RWPE1 (cell line): ENCODE measurements at regions not wholly inside any gene's neighbourhood (a gene's known extent, or its start where the extent isn't known, plus 50 kb on each side); places are given as distances from the start of the nearest gene placed in this dataset.

Source experiments
- CTCF ChIA-PET: fragments of 350-600 bp; sonication (Branson Sonifier 250); formaldehyde crosslinking; extraction: SDS; loops from one replicate; lab custom pipeline; 2021; lab: Yijun Ruan, JAX
- POLR2A ChIA-PET: fragments of 400-600 bp; formaldehyde crosslinking; extraction: SDS; loops from one replicate; lab custom pipeline; 2020; ENCODE audit warnings: antibody characterized with exemption; ENCODE audit not compliant: low non-redundant PET; lab: Yijun Ruan, JAX
- DNase-seq: peaks from one replicate; pipeline ENCODE4 v3.0.0; 2012; ENCODE audit warnings: low spot score
- H3K27ac ChIP-seq: fragments of 450-650 bp; 2 replicates; pipeline ENCODE4 v1.5.1; 2017
- TF ChIP-seq, protein P1 (sequence below): fragments of 450-650 bp; conservative IDR thresholded peaks from 2 replicates; pipeline ENCODE4 v1.5.1; 2017; ENCODE audit warnings: low read depth, mild to moderate bottlenecking

GRCh38 chr6:26172608-26172968 is 85.4 kb downstream of the HFE start:
- no peak for DNase-seq
- CTCF ChIA-PET, result interaction anchor here (0.6 kb wide), 1 partner anchor 48 kb away, joined by 3 read pairs; no protein-coding TSS in a partner anchor

DNA sequence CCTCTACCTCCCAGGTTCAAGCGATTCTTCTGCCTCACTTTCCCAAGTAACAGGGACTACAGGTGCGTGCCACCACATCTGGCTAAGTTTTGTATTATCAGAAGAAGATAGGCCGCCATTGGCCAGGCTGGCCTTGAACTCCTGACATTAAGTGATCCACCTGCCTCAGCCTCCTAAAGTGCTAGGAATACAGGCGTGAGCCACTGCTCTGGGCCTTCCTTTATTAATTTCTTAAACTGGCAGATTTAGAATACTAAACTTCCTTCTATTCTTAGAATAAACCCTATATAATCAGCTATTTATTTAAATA is 86.6 kb downstream of the HFE start:
- DNase-seq, result no peak
- POLR2A ChIA-PET, result no interaction called here
- TF ChIP-seq, protein P1, sequence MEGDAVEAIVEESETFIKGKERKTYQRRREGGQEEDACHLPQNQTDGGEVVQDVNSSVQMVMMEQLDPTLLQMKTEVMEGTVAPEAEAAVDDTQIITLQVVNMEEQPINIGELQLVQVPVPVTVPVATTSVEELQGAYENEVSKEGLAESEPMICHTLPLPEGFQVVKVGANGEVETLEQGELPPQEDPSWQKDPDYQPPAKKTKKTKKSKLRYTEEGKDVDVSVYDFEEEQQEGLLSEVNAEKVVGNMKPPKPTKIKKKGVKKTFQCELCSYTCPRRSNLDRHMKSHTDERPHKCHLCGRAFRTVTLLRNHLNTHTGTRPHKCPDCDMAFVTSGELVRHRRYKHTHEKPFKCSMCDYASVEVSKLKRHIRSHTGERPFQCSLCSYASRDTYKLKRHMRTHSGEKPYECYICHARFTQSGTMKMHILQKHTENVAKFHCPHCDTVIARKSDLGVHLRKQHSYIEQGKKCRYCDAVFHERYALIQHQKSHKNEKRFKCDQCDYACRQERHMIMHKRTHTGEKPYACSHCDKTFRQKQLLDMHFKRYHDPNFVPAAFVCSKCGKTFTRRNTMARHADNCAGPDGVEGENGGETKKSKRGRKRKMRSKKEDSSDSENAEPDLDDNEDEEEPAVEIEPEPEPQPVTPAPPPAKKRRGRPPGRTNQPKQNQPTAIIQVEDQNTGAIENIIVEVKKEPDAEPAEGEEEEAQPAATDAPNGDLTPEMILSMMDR, result no peak
- CTCF ChIA-PET, result interaction anchor here (0.7 kb wide), 2 partner anchors 954 to 1619 kb away, joined by 3 to 4 read pairs; no protein-coding TSS in a partner anchor
- 0 out of 2 replicates have a peak overlapping the region, but pooled peaks have one; percentile 49 for H3K27ac ChIP-seq

More at GRCh38 chr6:26172608-26172968, 85.4 kb downstream of the HFE start:
- H3K27ac ChIP-seq, result peak overlapping the region; percentile 94
- TF ChIP-seq, protein P1, result no peak
- POLR2A ChIA-PET, result interaction anchor here (0.5 to 1.3 kb wide), 2 partner anchors 46 to 48 kb away, joined by 3 to 4 read pairs; no protein-coding TSS in a partner anchor

DNA sequence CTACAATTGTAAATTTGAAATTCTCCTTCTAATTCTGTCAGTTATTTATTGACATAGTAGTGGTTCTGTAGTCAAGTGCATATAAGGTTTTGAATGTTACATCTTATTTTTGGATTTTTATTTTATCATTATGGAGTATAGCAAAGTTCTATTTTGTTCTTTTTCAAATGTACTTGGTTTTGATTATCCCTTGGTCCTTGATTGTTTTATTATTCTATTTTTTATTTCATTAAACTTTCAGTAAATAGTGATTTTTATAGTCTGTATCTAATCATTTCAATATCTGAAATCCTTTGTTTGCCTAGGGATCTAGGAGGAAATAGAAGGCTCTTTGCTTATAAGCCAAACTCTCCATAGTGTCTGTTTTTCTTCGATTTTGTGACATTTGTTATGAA is 87.8 kb downstream of the HFE start:
- TF ChIP-seq, protein P1, result no peak
- H3K27ac ChIP-seq, result no peak overlapping the region
- DNase-seq, result no peak
- CTCF ChIA-PET, result no interaction called here
- POLR2A ChIA-PET, result no interaction called here

DNA sequence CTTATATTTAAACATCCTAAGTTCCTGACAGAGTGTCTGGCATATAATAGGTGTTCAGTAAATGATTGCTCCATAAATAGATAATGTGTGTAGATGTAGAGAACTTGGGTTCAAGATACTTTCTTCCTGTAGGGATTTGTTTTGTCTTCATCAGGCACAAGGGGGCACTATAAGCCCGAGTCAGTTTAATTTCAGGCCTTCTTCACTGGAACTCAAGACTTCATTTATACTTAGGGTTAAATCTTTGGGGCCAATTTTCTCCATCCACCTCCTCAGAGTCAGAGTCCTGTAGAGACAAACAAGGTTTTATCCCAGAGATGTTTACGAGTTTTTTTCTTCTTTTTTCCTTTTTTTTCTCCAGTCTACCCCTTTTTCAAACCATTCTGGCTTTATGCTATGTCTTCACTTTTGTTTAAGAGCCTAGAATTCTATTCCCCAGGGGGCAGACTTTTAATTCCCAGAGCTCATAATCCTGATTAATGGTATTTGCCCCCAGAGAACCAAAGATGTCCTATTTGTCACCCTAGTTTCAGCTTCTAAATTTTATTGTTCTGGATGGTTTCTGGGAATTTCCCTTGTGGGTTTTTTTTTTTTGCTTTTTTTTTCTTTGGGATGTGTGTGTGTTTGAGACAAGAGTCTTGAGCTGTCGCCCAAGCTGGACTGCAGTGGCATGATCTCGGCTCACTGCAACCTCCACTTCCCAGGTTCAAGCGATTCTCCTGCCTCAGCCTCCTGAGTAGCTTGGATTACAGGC is 88.4 kb downstream of the HFE start:
- POLR2A ChIA-PET, result no interaction called here

GRCh38 chr6:26179675-26180074 is 92.4 kb downstream of the HFE start:
- POLR2A ChIA-PET, result no interaction called here
- DNase-seq, result no peak
- CTCF ChIA-PET, result no interaction called here
- no peak overlapping the region for H3K27ac ChIP-seq
- TF ChIP-seq, protein P1, result no peak

More for the DNA sequence above, 88.4 kb downstream of the HFE start:
- H3K27ac ChIP-seq, result 0 out of 2 replicates have a peak overlapping the region, but pooled peaks have one; percentile 14
- no peak for DNase-seq
- TF ChIP-seq, protein P1, result peak; percentile 69
- CTCF ChIA-PET, result interaction anchor here (0.7 to 1.1 kb wide), 5 partner anchors 16 to 420 kb away, joined by 3 to 7 read pairs (median 4); no protein-coding TSS in a partner anchor

DNA sequence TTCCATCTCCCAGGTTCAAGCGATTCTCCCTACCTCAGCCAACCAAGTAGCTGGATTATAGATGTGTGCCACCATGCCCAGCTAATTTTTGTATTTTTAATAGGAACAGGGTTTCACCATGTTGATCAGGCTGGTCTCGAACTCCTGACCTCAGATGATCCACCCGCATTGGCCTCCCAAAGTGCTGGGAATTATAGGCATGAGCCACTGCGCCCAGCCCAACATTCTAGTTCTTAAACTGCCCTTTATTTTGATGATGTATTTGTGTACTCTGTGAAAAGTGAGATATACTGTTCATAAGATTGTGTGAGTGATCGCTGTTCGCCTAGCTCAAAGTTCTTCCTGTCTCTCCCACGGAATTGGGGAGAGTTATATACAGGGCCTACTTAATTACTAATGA is 93.1 kb downstream of the HFE start:
- no peak overlapping the region for H3K27ac ChIP-seq
- POLR2A ChIA-PET, result no interaction called here
- TF ChIP-seq, protein P1, result no peak
- no peak for DNase-seq
- CTCF ChIA-PET, result no interaction called here
